ENCODE measurements at regions not wholly inside any gene's neighbourhood (a gene's known extent, or its start where the extent isn't known, plus 50 kb on each side); places are given as distances from the start of the nearest gene placed in this dataset.

- peaks cover 6% of the 10 kb centered on the region for H3K27me3 Mint-ChIP-seq (ENCODE audit: low read depth, poor library complexity)
- H3K4me3 Mint-ChIP-seq, result no peak overlapping the region
- no peaks in the 10 kb centered on the region for H3K9me3 Mint-ChIP-seq
- no peak overlapping the region for H3K27ac Mint-ChIP-seq
- no peak for TF ChIP-seq CTCF (IDR thresholded peaks at IDR 0.05)
- no peak for DNase-seq
- no peaks in the 10 kb centered on the region for H3K36me3 Mint-ChIP-seq (ENCODE audit: low read depth)
- H3K4me1 Mint-ChIP-seq, result peaks cover 22% of the 10 kb centered on the region
Observed at GRCh38 chr14:95818581-95818980, 58.1 kb upstream of the TUNAR start.

GRCh38 chr14:95817271-95817670 is 59.4 kb upstream of the TUNAR start:
- H3K27me3 Mint-ChIP-seq (ENCODE audit: low read depth, poor library complexity), result peaks cover 6% of the 10 kb centered on the region
- no peak overlapping the region for H3K27ac Mint-ChIP-seq
- no peak for TF ChIP-seq CTCF (IDR thresholded peaks at IDR 0.05)
- no peak for DNase-seq
- H3K36me3 Mint-ChIP-seq (ENCODE audit: low read depth), result no peaks in the 10 kb centered on the region
- peaks cover 22% of the 10 kb centered on the region for H3K4me1 Mint-ChIP-seq
- H3K4me3 Mint-ChIP-seq, result no peak overlapping the region
- no peaks in the 10 kb centered on the region for H3K9me3 Mint-ChIP-seq

- Mint-ChIP-seq H3K27me3 (ENCODE audit: low read depth, poor library complexity) (peaks cover 3% of the 10 kb centered on the region), H3K9me3 (no peaks in the 10 kb centered on the region), H3K36me3 (ENCODE audit: low read depth) (no peaks in the 10 kb centered on the region), H3K27ac (no peak overlapping the region), H3K4me3 (no peak overlapping the region), H3K4me1 (peaks cover 22% of the 10 kb centered on the region)
- no peak for DNase-seq
- TF ChIP-seq CTCF (IDR thresholded peaks at IDR 0.05), result no peak
Observed at GRCh38 chr14:95816539-95816938, 60.1 kb upstream of the TUNAR start.

GRCh38 chr14:95815226-95815690 is 61.4 kb upstream of the TUNAR start:
- TF ChIP-seq CTCF (IDR thresholded peaks at IDR 0.05), result no peak
- Mint-ChIP-seq H3K9me3 (no peaks in the 10 kb centered on the region), H3K27ac (no peak overlapping the region), H3K36me3 (ENCODE audit: low read depth) (no peaks in the 10 kb centered on the region), H3K27me3 (ENCODE audit: low read depth, poor library complexity) (peaks cover 10% of the 10 kb centered on the region), H3K4me3 (no peak overlapping the region), H3K4me1 (peaks cover 22% of the 10 kb centered on the region)
- DNase-seq, result no peak

GRCh38 chr14:95814363-95815225 is 62.0 kb upstream of the TUNAR start:
- Mint-ChIP-seq H3K9me3 (no peaks in the 10 kb centered on the region), H3K4me3 (no peak overlapping the region), H3K4me1 (peaks cover 22% of the 10 kb centered on the region), H3K27ac (no peak overlapping the region), H3K27me3 (ENCODE audit: low read depth, poor library complexity) (peaks cover 10% of the 10 kb centered on the region), H3K36me3 (ENCODE audit: low read depth) (no peaks in the 10 kb centered on the region)
- no peak for DNase-seq
- no peak for TF ChIP-seq CTCF (IDR thresholded peaks at IDR 0.05)

GRCh38 chr14:95811813-95812212 is 64.8 kb upstream of the TUNAR start:
- Mint-ChIP-seq H3K27me3 (ENCODE audit: low read depth, poor library complexity) (peaks cover 13% of the 10 kb centered on the region), H3K4me1 (peaks cover 10% of the 10 kb centered on the region), H3K4me3 (no peak overlapping the region), H3K36me3 (ENCODE audit: low read depth) (no peaks in the 10 kb centered on the region), H3K9me3 (peaks cover 10% of the 10 kb centered on the region), H3K27ac (no peak overlapping the region)
- no peak for TF ChIP-seq CTCF (IDR thresholded peaks at IDR 0.05)
- DNase-seq, result no peak

All from nephron progenitor cell (in vitro differentiated cells).